ENCODE measurements at regions not wholly inside any gene's neighbourhood (a gene's known extent, or its start where the extent isn't known, plus 50 kb on each side); places are given as distances from the start of the nearest gene placed in this dataset.
"Not testable (repeated sequence)": the region's sequence is repeated elsewhere in the genome, so short reads cannot be mapped to it uniquely, and the experiment has no call there.

DNA sequence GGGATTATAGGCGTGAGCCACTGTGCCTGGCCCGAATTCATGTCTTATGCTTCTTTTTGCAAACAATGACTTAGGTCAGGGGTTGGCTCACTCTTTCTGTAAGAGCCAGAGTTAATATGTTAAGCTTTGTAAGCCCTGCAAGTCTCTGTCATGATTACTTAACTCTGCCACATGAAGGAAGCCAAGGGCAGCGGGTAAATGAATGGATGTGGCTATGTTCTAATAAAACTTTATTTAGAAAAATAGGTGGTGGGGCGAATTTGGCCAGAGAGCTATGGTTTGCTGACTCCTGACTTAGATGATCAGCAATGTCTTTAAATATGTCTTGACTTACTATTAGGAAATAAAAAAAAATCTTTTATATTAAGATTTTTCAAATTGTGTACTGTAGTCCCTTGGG, 114.9 kb upstream of the ZFP64 start:
- Mint-ChIP-seq H3K36me3 (ENCODE audit: low read depth) (no peaks in the 10 kb centered on the region), H3K27me3 (ENCODE audit: insufficient read depth) (peaks cover 7% of the 10 kb centered on the region), H3K9me3 (no peaks in the 10 kb centered on the region), H3K27ac (no peak overlapping the region), H3K4me3 (no peak overlapping the region), H3K4me1 (ENCODE audit: low read depth) (no peaks in the 10 kb centered on the region)
- no peak for TF ChIP-seq CTCF (IDR thresholded peaks at IDR 0.05)
- no peak for DNase-seq

DNA sequence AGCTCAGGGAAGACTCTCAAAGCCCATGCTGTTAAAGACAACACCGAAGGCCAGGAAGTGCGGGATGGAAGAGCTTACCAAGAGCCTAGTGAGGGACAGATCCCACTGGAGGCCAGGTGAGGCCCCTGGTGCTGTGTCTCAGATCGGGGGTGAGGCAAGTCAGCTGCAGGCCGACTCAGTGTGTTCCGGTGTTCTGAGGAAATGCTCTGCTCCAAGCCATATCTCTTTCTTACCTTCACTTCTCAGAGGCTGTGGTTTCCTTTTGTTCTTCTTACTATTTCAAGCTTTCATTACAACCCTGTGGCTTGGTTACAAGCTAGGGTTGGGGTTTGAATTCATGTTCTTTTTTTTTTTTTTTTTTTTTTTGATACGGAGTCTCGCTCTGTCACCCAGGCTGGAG, 114.3 kb upstream of the ZFP64 start:
- Mint-ChIP-seq H3K27ac (no peak overlapping the region), H3K9me3 (no peaks in the 10 kb centered on the region), H3K36me3 (ENCODE audit: low read depth) (no peaks in the 10 kb centered on the region), H3K27me3 (ENCODE audit: insufficient read depth) (peaks cover 7% of the 10 kb centered on the region), H3K4me1 (ENCODE audit: low read depth) (no peaks in the 10 kb centered on the region), H3K4me3 (no peak overlapping the region)
- no peak for DNase-seq
- no peak for TF ChIP-seq CTCF (IDR thresholded peaks at IDR 0.05)

GRCh38 chr20:52305024-52305645, 113.6 kb upstream of the ZFP64 start:
- DNase-seq = no peak
- no peak for TF ChIP-seq CTCF (IDR thresholded peaks at IDR 0.05)
- Mint-ChIP-seq H3K27me3 (ENCODE audit: insufficient read depth) (peaks cover 7% of the 10 kb centered on the region), H3K4me3 (no peak overlapping the region), H3K9me3 (no peaks in the 10 kb centered on the region), H3K4me1 (ENCODE audit: low read depth) (no peaks in the 10 kb centered on the region), H3K36me3 (ENCODE audit: low read depth) (no peaks in the 10 kb centered on the region), H3K27ac (no peak overlapping the region)

DNA sequence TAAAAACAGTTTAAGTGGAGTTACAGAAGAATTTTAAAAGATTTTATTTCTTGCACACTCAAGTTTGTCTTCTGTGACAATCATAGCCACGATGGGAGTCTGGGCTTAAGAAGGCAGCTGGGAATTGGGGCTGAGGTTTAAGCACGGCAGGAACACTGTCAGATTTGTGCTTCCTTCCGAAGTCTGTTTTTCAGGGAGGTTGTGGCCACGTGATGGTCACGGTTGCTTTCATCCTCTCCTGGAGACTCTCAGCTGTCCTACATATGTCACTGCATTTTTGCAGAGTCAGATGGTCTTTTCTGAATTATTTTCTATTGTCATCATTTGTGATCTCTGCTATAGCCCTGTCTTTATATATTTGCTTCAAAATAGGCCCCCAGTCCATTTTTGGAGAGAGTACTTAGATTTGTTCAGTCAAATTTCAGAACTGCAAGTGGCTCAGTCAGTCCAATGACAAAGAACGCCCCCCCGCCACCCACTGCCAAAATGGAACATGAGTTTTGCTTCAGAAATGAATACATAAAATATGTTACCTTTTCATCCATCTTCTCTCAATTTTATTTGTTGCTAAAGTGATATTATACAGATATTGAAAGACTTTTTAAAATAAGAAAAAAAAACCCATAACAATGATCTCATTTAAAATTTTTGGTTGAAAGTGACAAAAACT, 111.8 kb upstream of the ZFP64 start:
- no peak for TF ChIP-seq CTCF (IDR thresholded peaks at IDR 0.05)
- Mint-ChIP-seq H3K36me3 (ENCODE audit: low read depth) (no peaks in the 10 kb centered on the region), H3K27me3 (ENCODE audit: insufficient read depth) (peaks cover 4% of the 10 kb centered on the region), H3K27ac (no peak overlapping the region), H3K4me1 (ENCODE audit: low read depth) (no peaks in the 10 kb centered on the region), H3K9me3 (no peaks in the 10 kb centered on the region; the same call in 1 of the 2 replicates), H3K4me3 (no peak overlapping the region)
- no peak for DNase-seq

GRCh38 chr20:52302736-52303135, 111.2 kb upstream of the ZFP64 start:
- Mint-ChIP-seq H3K27me3 (ENCODE audit: insufficient read depth) (peaks cover 4% of the 10 kb centered on the region), H3K36me3 (ENCODE audit: low read depth) (no peaks in the 10 kb centered on the region), H3K4me3 (no peak overlapping the region), H3K9me3 (no peaks in the 10 kb centered on the region; the same call in 1 of the 2 replicates), H3K27ac (no peak overlapping the region), H3K4me1 (ENCODE audit: low read depth) (no peaks in the 10 kb centered on the region)
- DNase-seq = no peak
- no peak for TF ChIP-seq CTCF (IDR thresholded peaks at IDR 0.05)

DNA sequence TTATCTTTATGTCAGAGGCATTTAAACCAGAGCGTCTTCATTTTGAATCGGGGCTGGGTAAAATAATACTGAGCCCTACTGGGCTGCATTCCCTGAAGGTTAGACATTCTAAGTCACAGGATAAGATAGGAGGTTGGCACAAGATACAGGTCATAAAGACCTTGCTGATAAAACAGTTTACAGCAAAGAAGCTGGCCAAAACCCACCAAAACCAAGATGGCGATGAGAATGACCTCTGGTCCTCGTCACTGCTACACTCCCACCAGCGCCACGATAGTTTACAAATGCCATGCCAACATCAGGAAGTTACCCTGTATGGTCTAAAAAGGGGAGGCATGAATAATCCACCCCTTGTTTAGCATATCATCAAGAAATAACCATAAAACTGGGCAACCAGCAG, 110.5 kb upstream of the ZFP64 start:
- H3K4me1 Mint-ChIP-seq (ENCODE audit: low read depth) = not testable (repeated sequence)

More for the DNA sequence above, 110.5 kb upstream of the ZFP64 start:
- not testable (repeated sequence) for H3K36me3 Mint-ChIP-seq (ENCODE audit: low read depth); H3K27ac Mint-ChIP-seq; H3K9me3 Mint-ChIP-seq; H3K27me3 Mint-ChIP-seq (ENCODE audit: insufficient read depth); H3K4me3 Mint-ChIP-seq; DNase-seq
